GM21515 (cell line): ENCODE measurements at regions not wholly inside any gene's neighbourhood (a gene's known extent, or its start where the extent isn't known, plus 50 kb on each side); places are given as distances from the start of the nearest gene placed in this dataset.

ENCODE experiments used
- ATAC-seq: cut with Tn5 transposase; IDR thresholded peaks from one replicate; pipeline ENCODE4 v1.9.1; 2021; ENCODE audit not compliant: unreplicated experiment

GRCh38 chr11:26025676-26026075 lies 306.3 kb upstream of the ANO3 start:
- ATAC-seq: no peak

GRCh38 chr11:26026078-26026477 lies 305.9 kb upstream of the ANO3 start:
- ATAC-seq: no peak

- ATAC-seq: no peak
These were observed 304.0 kb upstream of the ANO3 start for GRCh38 chr11:26027887-26028286.

GRCh38 chr11:26028393-26028911 lies 303.5 kb upstream of the ANO3 start:
- ATAC-seq: no peak

GRCh38 chr11:26030399-26030798 lies 301.5 kb upstream of the ANO3 start:
- no peak for ATAC-seq

- no peak for ATAC-seq
These were observed 299.7 kb upstream of the ANO3 start for GRCh38 chr11:26032241-26032640.

GRCh38 chr11:26035696-26036095 lies 296.2 kb upstream of the ANO3 start:
- ATAC-seq: no peak

- no peak for ATAC-seq
These were observed 294.2 kb upstream of the ANO3 start for GRCh38 chr11:26037716-26038115.

- no peak for ATAC-seq
These were observed 291.6 kb upstream of the ANO3 start for GRCh38 chr11:26040339-26040738.

GRCh38 chr11:26042113-26042512 lies 289.8 kb upstream of the ANO3 start:
- ATAC-seq: no peak

- peak; percentile 53 for ATAC-seq
These were observed 288.3 kb upstream of the ANO3 start for GRCh38 chr11:26043665-26044064.

- ATAC-seq: no peak
These were observed 287.5 kb upstream of the ANO3 start for GRCh38 chr11:26044389-26044788.

GRCh38 chr11:26045082-26045481 lies 286.8 kb upstream of the ANO3 start:
- no peak for ATAC-seq

GRCh38 chr11:26048271-26048670 lies 283.7 kb upstream of the ANO3 start:
- no peak for ATAC-seq

GRCh38 chr11:26053966-26054365 lies 278.0 kb upstream of the ANO3 start:
- no peak for ATAC-seq

GRCh38 chr11:26062660-26063059 lies 269.3 kb upstream of the ANO3 start:
- no peak for ATAC-seq

GRCh38 chr11:26063915-26064314 lies 268.0 kb upstream of the ANO3 start:
- no peak for ATAC-seq

- no peak for ATAC-seq
These were observed 266.0 kb upstream of the ANO3 start for GRCh38 chr11:26065944-26066343.

GRCh38 chr11:26070714-26071380 lies 261.1 kb upstream of the ANO3 start:
- no peak for ATAC-seq

- no peak for ATAC-seq
These were observed 259.2 kb upstream of the ANO3 start for GRCh38 chr11:26072614-26073153.

- no peak for ATAC-seq
These were observed 258.3 kb upstream of the ANO3 start for GRCh38 chr11:26073646-26074045.

- ATAC-seq: no peak
These were observed 255.5 kb upstream of the ANO3 start for GRCh38 chr11:26076233-26076990.
